WERI-Rb-1 (cell line): ENCODE measurements at regions not wholly inside any gene's neighbourhood (a gene's known extent, or its start where the extent isn't known, plus 50 kb on each side); places are given as distances from the start of the nearest gene placed in this dataset.

Experiments
- DNase-seq: peaks from one replicate; pipeline ENCODE4 v3.0.0-alpha.2; 2020
- H3K27ac ChIP-seq: fragments of 250-450 bp; sonication (Bioruptor Pico); 2 replicates; pipeline ENCODE4 v1.5.1; 2020; ENCODE audit warnings: mild to moderate bottlenecking, moderate library complexity
- H3K27me3 ChIP-seq: fragments of 250-450 bp; sonication (Bioruptor Pico); 2 replicates; pipeline ENCODE4 v1.5.1; 2021; ENCODE audit warnings: mild to moderate bottlenecking, low read depth, moderate library complexity; ENCODE audit not compliant: insufficient read depth, severe bottlenecking
- H3K36me3 ChIP-seq: fragments of 250-450 bp; sonication (Bioruptor Pico); 2 replicates; pipeline ENCODE4 v1.5.1; 2020; ENCODE audit warnings: mild to moderate bottlenecking, moderate library complexity
- H3K4me3 ChIP-seq: 2 replicates; pipeline ENCODE4 v1.5.1; 2011; ENCODE audit warnings: low read depth, mild to moderate bottlenecking, control low read depth, low read length
- H3K9me3 ChIP-seq: fragments of 250-450 bp; sonication (Bioruptor Pico); 2 replicates; pipeline ENCODE4 v1.5.1; 2021; ENCODE audit warnings: mild to moderate bottlenecking, moderate library complexity; ENCODE audit not compliant: severe bottlenecking
- TF ChIP-seq, protein P1 (sequence below): IDR thresholded peaks from 2 replicates; pipeline ENCODE4 v1.5.1; 2011; ENCODE audit warnings: low read depth, mild to moderate bottlenecking, control low read depth, inconsistent platforms, low read length

DNA sequence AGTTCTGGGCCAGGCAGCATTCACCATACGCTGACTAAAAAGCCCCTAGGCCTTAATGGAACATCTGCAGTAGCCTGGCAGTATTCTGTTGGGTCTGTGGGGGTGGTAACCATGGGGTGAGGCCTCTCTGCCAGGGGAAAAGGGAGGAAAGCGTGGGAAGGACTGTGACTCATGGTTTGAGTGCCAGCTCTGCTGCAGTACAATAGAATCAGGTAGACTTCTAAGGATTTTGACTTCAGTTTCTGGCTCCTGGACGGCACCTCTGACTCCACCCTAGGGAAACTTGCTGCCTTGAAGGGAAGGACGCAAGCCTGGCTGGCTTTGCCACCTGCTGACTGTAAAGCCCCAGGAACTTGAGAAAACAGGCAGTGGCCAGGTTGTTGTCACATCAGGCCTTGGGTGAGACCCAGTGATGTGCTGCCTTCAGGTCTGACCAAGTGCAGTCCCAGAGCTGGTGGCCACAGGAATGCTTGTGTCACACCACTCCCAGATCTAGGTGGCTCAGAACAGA, 148.6 kb downstream of the SUCNR1 start:
- no peak for DNase-seq
- Histone ChIP-seq H3K27me3 (peaks cover 29% of the 10 kb centered on the region), H3K4me3 (no peak overlapping the region), H3K27ac (no peak overlapping the region), H3K9me3 (no peaks in the 10 kb centered on the region), H3K36me3 (no peaks in the 10 kb centered on the region)
- TF ChIP-seq, protein P1, sequence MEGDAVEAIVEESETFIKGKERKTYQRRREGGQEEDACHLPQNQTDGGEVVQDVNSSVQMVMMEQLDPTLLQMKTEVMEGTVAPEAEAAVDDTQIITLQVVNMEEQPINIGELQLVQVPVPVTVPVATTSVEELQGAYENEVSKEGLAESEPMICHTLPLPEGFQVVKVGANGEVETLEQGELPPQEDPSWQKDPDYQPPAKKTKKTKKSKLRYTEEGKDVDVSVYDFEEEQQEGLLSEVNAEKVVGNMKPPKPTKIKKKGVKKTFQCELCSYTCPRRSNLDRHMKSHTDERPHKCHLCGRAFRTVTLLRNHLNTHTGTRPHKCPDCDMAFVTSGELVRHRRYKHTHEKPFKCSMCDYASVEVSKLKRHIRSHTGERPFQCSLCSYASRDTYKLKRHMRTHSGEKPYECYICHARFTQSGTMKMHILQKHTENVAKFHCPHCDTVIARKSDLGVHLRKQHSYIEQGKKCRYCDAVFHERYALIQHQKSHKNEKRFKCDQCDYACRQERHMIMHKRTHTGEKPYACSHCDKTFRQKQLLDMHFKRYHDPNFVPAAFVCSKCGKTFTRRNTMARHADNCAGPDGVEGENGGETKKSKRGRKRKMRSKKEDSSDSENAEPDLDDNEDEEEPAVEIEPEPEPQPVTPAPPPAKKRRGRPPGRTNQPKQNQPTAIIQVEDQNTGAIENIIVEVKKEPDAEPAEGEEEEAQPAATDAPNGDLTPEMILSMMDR = no peak

DNA sequence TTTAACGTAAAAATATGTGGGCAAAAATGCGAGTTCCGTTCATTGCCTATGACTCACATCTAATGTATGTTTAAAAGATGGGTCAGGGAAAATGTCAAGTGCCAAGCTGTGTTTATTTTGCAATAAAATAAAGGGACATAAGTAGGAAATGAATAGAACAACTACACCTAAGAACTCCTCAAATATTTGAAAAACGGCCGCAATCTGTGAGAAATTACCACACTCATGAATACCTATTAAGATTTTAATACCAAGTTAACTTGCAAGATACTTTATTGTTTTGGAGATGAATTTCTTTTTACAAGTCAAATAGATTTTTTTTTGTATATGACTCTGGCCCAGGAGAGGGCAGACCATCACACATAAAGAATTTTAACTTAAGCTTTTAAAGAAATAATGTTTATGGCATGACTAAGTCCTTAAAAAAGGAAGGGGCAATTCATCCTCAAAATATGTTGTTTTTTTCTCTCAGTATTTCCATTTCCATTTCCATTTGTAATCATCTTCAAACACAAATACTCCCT, 152.7 kb downstream of the SUCNR1 start:
- DNase-seq = no peak
- TF ChIP-seq, protein P1 = no peak
- no peak overlapping the region for H3K27ac ChIP-seq
- H3K36me3 ChIP-seq = no peaks in the 10 kb centered on the region
- H3K27me3 ChIP-seq = peaks cover 23% of the 10 kb centered on the region
- no peaks in the 10 kb centered on the region for H3K9me3 ChIP-seq
- H3K4me3 ChIP-seq = no peak overlapping the region

DNA sequence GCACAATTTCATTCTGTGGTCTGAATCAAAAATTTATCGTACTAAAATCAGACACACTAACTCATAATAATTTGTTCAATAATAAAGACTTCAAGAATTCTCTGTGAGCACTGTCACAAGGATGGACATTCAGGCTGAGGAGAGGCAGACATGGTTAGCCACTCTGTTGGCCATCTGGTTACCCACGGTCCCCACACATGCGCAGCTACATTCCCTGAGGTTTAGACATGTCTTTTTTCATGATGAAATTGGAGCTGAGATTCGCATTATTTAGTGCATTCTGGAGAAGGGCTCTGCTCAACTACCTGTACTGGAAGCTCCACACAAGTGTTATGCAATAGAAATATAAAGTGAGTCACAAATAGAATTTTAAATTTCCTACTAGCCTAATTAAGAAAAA, 156.9 kb downstream of the SUCNR1 start:
- Histone ChIP-seq H3K4me3 (no peak overlapping the region), H3K9me3 (no peaks in the 10 kb centered on the region), H3K36me3 (no peaks in the 10 kb centered on the region), H3K27ac (no peak overlapping the region), H3K27me3 (peaks cover 8% of the 10 kb centered on the region)
- no peak for DNase-seq
- TF ChIP-seq, protein P1 = no peak

DNA sequence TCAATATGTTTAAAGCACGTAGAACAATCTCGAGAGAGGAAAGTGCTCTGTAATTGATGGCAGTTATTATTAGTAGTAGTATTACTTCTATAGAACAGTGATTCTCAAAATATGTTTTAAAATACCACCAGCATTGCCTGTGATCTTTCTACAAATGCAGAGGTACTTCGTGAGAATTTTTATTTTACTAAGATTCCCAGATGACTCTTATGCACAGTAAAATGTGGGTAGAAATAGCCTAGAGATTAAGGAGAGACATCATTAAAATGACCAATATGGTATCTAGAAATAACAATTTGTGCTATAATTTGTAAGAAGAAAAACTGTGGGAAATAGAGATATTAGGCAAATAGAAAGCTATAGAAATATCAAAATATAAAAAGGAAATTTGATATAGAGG, 157.9 kb downstream of the SUCNR1 start:
- TF ChIP-seq, protein P1 = no peak
- Histone ChIP-seq H3K27me3 (peaks cover 6% of the 10 kb centered on the region), H3K27ac (no peak overlapping the region), H3K4me3 (no peak overlapping the region), H3K9me3 (peaks cover 5% of the 10 kb centered on the region), H3K36me3 (no peaks in the 10 kb centered on the region)
- no peak for DNase-seq

DNA sequence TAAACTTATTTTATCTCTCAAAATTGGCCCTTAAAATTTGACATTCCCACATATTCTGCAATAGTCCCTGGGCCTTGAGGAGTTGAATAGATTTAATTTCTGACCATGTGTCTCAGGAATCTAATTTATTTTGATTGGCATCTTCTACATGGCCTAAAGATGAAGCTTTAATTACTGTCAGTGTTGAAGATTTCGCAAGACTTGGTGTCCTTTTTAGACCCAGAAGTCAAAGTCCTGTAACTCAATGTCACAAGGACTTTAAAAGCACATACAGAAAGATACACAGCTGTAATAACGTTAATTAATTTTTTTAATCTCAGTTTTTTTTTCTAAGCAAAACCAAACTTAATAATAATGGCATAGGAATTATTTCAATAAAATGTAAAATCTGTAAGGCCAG, 163.9 kb downstream of the SUCNR1 start:
- Histone ChIP-seq H3K27ac (no peak overlapping the region), H3K27me3 (no peaks in the 10 kb centered on the region), H3K9me3 (peaks cover 5% of the 10 kb centered on the region), H3K36me3 (no peaks in the 10 kb centered on the region), H3K4me3 (no peak overlapping the region)
- TF ChIP-seq, protein P1 = no peak
- DNase-seq = no peak

DNA sequence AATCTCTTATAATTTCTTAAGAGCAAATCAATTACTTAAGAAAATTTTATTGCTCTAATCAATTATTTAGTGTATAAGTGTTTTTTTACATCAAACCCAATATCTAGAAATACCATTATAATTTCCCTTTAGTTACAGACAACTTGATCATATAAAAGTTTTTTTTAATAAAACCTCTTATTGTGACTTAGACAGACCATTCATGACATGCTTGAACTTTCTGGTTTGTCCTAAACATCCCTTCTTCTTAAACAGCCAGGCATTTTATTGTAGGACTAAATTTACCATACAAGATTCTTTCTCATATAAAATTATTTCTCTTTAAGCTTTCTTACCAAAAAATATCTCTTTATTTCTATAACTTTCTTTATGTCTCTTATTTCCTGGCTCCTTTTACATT, 164.5 kb downstream of the SUCNR1 start:
- H3K4me3 ChIP-seq = no peak overlapping the region
- peaks cover 2% of the 10 kb centered on the region for H3K27me3 ChIP-seq
- no peak for DNase-seq
- TF ChIP-seq, protein P1 = no peak
- H3K9me3 ChIP-seq = peaks cover 5% of the 10 kb centered on the region
- no peaks in the 10 kb centered on the region for H3K36me3 ChIP-seq
- no peak overlapping the region for H3K27ac ChIP-seq
